ENCODE measurements at regions not wholly inside any gene's neighbourhood (a gene's known extent, or its start where the extent isn't known, plus 50 kb on each side); places are given as distances from the start of the nearest gene placed in this dataset.

DNA sequence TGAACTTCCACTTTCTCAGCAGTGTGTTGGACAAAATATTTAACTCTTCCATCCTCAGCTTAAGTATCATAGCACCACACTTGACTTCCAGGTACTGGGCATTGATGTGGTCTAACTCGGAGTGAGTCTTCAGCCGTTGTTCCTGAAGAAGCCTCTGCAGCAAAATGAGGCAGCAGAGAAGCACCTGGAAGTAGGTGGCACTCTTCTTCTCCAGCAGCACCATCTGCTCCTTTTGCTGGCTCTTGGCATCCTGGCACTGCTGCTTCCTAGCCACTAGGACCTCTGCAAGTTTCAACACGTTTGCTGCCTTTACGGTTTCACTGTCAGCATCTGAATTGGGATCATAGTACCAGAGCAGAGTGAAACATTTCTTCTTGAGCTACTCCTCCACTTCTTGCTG, 162.5 kb upstream of the GORAB start:
- no peaks in the 10 kb centered on the region for H3K27me3 ChIP-seq
- H3K27ac ChIP-seq: no peak overlapping the region
- H3K36me3 ChIP-seq: no peaks in the 10 kb centered on the region
- H3K4me3 ChIP-seq: no peak overlapping the region
- no peak for ATAC-seq
- H3K9me3 ChIP-seq: no peaks in the 10 kb centered on the region
- 88 to 100% methylated on average over 1 to 3 of the region's 4 CpGs for WGBS, 2 donors (ENCODE audit: low coverage in 1 of 2)
- TF ChIP-seq POLR2A (IDR thresholded peaks at IDR 0.05) (no peak), POLR2AphosphoS5 (IDR thresholded peaks at IDR 0.05) (no peak), EP300 (IDR thresholded peaks at IDR 0.05) (no peak), CTCF (IDR thresholded peaks at IDR 0.05) (no peak)
- H3K4me1 ChIP-seq: no peaks in the 10 kb centered on the region

- TF ChIP-seq POLR2A (IDR thresholded peaks at IDR 0.05) (no peak), CTCF (IDR thresholded peaks at IDR 0.05) (no peak), POLR2AphosphoS5 (IDR thresholded peaks at IDR 0.05) (no peak), EP300 (IDR thresholded peaks at IDR 0.05) (no peak)
- WGBS, 2 donors (ENCODE audit: low coverage in 1 of 2): 71% methylated on average over 1 of the region's 9 CpGs; no CpG with 5 or more reads in 1 of the 2 donors
- ATAC-seq: no peak
Observed at GRCh38 chr1:170370087-170370486, 161.9 kb upstream of the GORAB start.

GRCh38 chr1:170375082-170375723, 156.8 kb upstream of the GORAB start:
- no peak for TF ChIP-seq EP300 (IDR thresholded peaks at IDR 0.05)
- TF ChIP-seq POLR2AphosphoS5 (IDR thresholded peaks at IDR 0.05): no peak
- TF ChIP-seq CTCF (IDR thresholded peaks at IDR 0.05): no peak
- TF ChIP-seq POLR2A (IDR thresholded peaks at IDR 0.05): no peak
- no peak overlapping the region for H3K4me3 ChIP-seq
- WGBS, 2 donors (ENCODE audit: low coverage in 1 of 2): 21 to 23% methylated on average over 3 of the region's 3 CpGs

More at GRCh38 chr1:170370087-170370486, 161.9 kb upstream of the GORAB start:
- H3K36me3 ChIP-seq: no peaks in the 10 kb centered on the region
- no peaks in the 10 kb centered on the region for H3K9me3 ChIP-seq
- H3K4me1 ChIP-seq: peaks cover 0 to 3% (median 0%) of the 10 kb centered on the region in 3 donors
- no peak overlapping the region for H3K4me3 ChIP-seq
- H3K27me3 ChIP-seq: no peaks in the 10 kb centered on the region
- no peak overlapping the region for H3K27ac ChIP-seq

DNA sequence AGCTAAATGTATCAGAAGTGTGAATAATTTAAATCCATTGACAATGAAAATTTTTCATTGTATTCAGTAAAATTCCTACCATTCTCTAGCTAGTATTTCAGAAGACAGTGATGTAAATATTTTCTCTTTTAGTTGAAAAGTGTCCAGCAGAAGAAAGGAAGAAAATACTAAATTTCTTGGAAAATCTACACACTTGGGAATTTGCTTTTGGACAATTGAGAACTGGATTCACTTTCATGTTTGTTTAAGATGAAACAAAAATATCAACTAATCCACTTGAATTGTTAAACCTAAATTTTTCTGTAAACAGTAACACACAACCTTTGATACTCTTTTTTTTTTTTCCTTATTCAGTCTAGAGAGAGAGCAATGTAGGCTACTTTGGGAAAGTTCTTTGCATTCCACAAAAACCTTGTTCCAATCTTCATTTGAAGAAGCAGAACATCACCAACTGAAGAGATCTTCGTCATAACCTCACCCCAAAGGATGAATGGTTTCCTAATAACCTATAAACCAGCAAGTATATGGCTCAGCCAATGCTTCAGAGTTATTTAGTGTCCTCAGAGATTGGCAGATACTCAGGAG, 155.1 kb upstream of the GORAB start:
- H3K27ac ChIP-seq: no peak overlapping the region
- no peaks in the 10 kb centered on the region for H3K36me3 ChIP-seq

More at GRCh38 chr1:170375082-170375723, 156.8 kb upstream of the GORAB start:
- Histone ChIP-seq H3K27me3 (no peaks in the 10 kb centered on the region), H3K27ac (no peak overlapping the region), H3K4me1 (peaks cover 0 to 4% (median 0%) of the 10 kb centered on the region in 3 donors), H3K9me3 (no peaks in the 10 kb centered on the region), H3K36me3 (no peaks in the 10 kb centered on the region)
- ATAC-seq: no peak

More for the DNA sequence above, 155.1 kb upstream of the GORAB start:
- no peak for ATAC-seq
- TF ChIP-seq EP300 (IDR thresholded peaks at IDR 0.05): no peak
- no peak for TF ChIP-seq POLR2A (IDR thresholded peaks at IDR 0.05)
- no peak for TF ChIP-seq CTCF (IDR thresholded peaks at IDR 0.05)
- no peak for TF ChIP-seq POLR2AphosphoS5 (IDR thresholded peaks at IDR 0.05)
- H3K27me3 ChIP-seq: no peaks in the 10 kb centered on the region
- H3K4me3 ChIP-seq: no peak overlapping the region
- peaks cover 0 to 4% (median 0%) of the 10 kb centered on the region in 3 donors for H3K4me1 ChIP-seq
- 0 to 7% methylated on average over 1 of the region's 1 CpG for WGBS, 2 donors (ENCODE audit: low coverage in 1 of 2)
- no peaks in the 10 kb centered on the region for H3K9me3 ChIP-seq

All from gastroesophageal sphincter (tissue), 4 donors.